SK-N-MC (cell line): ENCODE measurements at regions not wholly inside any gene's neighbourhood (a gene's known extent, or its start where the extent isn't known, plus 50 kb on each side); places are given as distances from the start of the nearest gene placed in this dataset.

ENCODE experiments used
- EZH2 ChIP-seq: fragments of 200-600 bp; sonication (generic); IDR thresholded peaks from one replicate; pipeline ENCODE4 v1.6.1; 2017; ENCODE audit warnings: antibody characterized with exemption
- POLR2AphosphoS5 ChIP-seq: IDR thresholded peaks from 2 replicates; pipeline ENCODE4 v1.6.1; 2012; ENCODE audit warnings: mild to moderate bottlenecking, low read depth, low read length, borderline replicate concordance

GRCh38 chr6:168128631-168129291 lies 49.7 kb upstream of the FRMD1 start:
- no peak for TF ChIP-seq POLR2AphosphoS5
- no peak for TF ChIP-seq EZH2
